ENCODE measurements at regions not wholly inside any gene's neighbourhood (a gene's known extent, or its start where the extent isn't known, plus 50 kb on each side); places are given as distances from the start of the nearest gene placed in this dataset. TPM values are rescaled to one million over a fixed set of nuclear protein-coding genes. Genes with fewer than 3 reads are reported as not detected.

GRCh38 chr1:201775380-201775779, 53.6 kb upstream of the IPO9 start:
- Mint-ChIP-seq H3K9me3 (peaks cover 0 to 20% (median 12%) of the 10 kb centered on the region in 9 donors), H3K27me3 (peaks cover 0 to 1% (median 0%) of the 10 kb centered on the region in 5 donors), H3K27ac (no peak overlapping the region), H3K4me3 (no peak overlapping the region), H3K4me1 (no peaks in the 10 kb centered on the region), H3K36me3 (peaks cover 0 to 11% (median 6%) of the 10 kb centered on the region in 3 donors)
- no peak for DNase-seq
- POLR2A ChIA-PET, result no interaction called here
- no peak for ATAC-seq

GRCh38 chr1:201778279-201779065, 50.5 kb upstream of the IPO9 start:
- no peaks in the 10 kb centered on the region for H3K27me3 Mint-ChIP-seq
- no peaks in the 10 kb centered on the region for H3K9me3 Mint-ChIP-seq
- ATAC-seq (no peak), DNase-seq (no peak)
- H3K36me3 Mint-ChIP-seq, result peaks cover 0 to 15% (median 0%) of the 10 kb centered on the region in 3 donors
- H3K27ac Mint-ChIP-seq, result peak overlapping the region in 1 of 10 donors; percentile 22
- H3K4me3 Mint-ChIP-seq, result no peak overlapping the region
- H3K4me1 Mint-ChIP-seq, result no peaks in the 10 kb centered on the region
- POLR2A ChIA-PET, result no interaction called here

Small RNAs in the stretch of these regions (microRNA-seq; reads per million reads assigned to microRNA genes)
- not detected for gene MIR5191 (ENCODE audit: borderline microRNAs expressed)

Data from naive thymus-derived CD8-positive, alpha-beta T cell (primary cell).